Activated CD8-positive, alpha-beta memory T cell treated with anti-CD3 and anti-CD28 coated beads for 48 hours (primary cell): ENCODE measurements at regions not wholly inside any gene's neighbourhood (a gene's known extent, or its start where the extent isn't known, plus 50 kb on each side); places are given as distances from the start of the nearest gene placed in this dataset.
"Not testable (repeated sequence)": the region's sequence is repeated elsewhere in the genome, so short reads cannot be mapped to it uniquely, and the experiment has no call there.

Experiments used
- DNase-seq, 3 experiments: peaks; one replicate each; pipeline ENCODE4 v3.0.0-alpha.2; 2020; ENCODE audit warnings: low read depth in 2 of 3, low spot score in 2 of 3

GRCh38 chr10:65065278-65065677, 1544.1 kb downstream of the REEP3 start:
- no peak for DNase-seq

- no peak for DNase-seq
These were observed 1562.0 kb downstream of the REEP3 start for GRCh38 chr10:65083222-65083621.

- no peak for DNase-seq
These were observed 1569.8 kb downstream of the REEP3 start for GRCh38 chr10:65090991-65091390.

GRCh38 chr10:65100146-65100545, 1578.9 kb downstream of the REEP3 start:
- no peak for DNase-seq

- not testable (repeated sequence) for DNase-seq
These were observed 1579.7 kb downstream of the REEP3 start for GRCh38 chr10:65100881-65101280.

- DNase-seq = no peak
These were observed 1588.8 kb downstream of the REEP3 start for GRCh38 chr10:65110009-65110408.

- DNase-seq = not testable (repeated sequence)
These were observed 1589.9 kb downstream of the REEP3 start for GRCh38 chr10:65111059-65111458.

- DNase-seq = no peak
These were observed 1591.4 kb downstream of the REEP3 start for GRCh38 chr10:65112573-65112972.

GRCh38 chr10:65123120-65123519, 1601.9 kb downstream of the REEP3 start:
- DNase-seq = no peak

GRCh38 chr10:65125212-65125611, 1604.0 kb downstream of the REEP3 start:
- no peak for DNase-seq

- DNase-seq = no peak
These were observed 1605.1 kb downstream of the REEP3 start for GRCh38 chr10:65126288-65126687.

GRCh38 chr10:65128277-65128676, 1607.1 kb downstream of the REEP3 start:
- DNase-seq = no peak

GRCh38 chr10:65130162-65130758, 1609.1 kb downstream of the REEP3 start:
- DNase-seq = no peak

GRCh38 chr10:65133652-65134051, 1612.5 kb downstream of the REEP3 start:
- no peak for DNase-seq

GRCh38 chr10:65135508-65135907, 1614.3 kb downstream of the REEP3 start:
- no peak for DNase-seq

GRCh38 chr10:65142641-65143435, 1621.6 kb downstream of the REEP3 start:
- DNase-seq = no peak

- DNase-seq = no peak
These were observed 1622.5 kb downstream of the REEP3 start for GRCh38 chr10:65143723-65144122.

- no peak for DNase-seq
These were observed 1628.7 kb downstream of the REEP3 start for GRCh38 chr10:65149878-65150277.

GRCh38 chr10:65166272-65166671, 1645.1 kb downstream of the REEP3 start:
- no peak for DNase-seq

GRCh38 chr10:65172249-65172648, 1651.0 kb downstream of the REEP3 start:
- DNase-seq = no peak

- no peak for DNase-seq
These were observed 1655.8 kb downstream of the REEP3 start for GRCh38 chr10:65176994-65177393.

- DNase-seq = no peak
These were observed 1662.0 kb downstream of the REEP3 start for GRCh38 chr10:65183236-65183635.

- not testable (repeated sequence) for DNase-seq
These were observed 1665.5 kb downstream of the REEP3 start for GRCh38 chr10:65186668-65187067.
